ENCODE measurements at regions not wholly inside any gene's neighbourhood (a gene's known extent, or its start where the extent isn't known, plus 50 kb on each side); places are given as distances from the start of the nearest gene placed in this dataset.

- Histone ChIP-seq H3K36me3 (replicated peaks in 1 of 2; ENCODE audit: control insufficient read depth in 1 of 2, insufficient read depth in 2 of 2, low read length in 2 of 2) (no peaks in the 10 kb centered on the region), H2AFZ (ENCODE audit: low read length) (no peak overlapping the region), H3K9me3 (ENCODE audit: low read length) (no peaks in the 10 kb centered on the region), H3K27me3 (ENCODE audit: control insufficient read depth in 1 of 2, insufficient read depth in 2 of 2, low read length in 2 of 2) (peaks cover 7 to 8% of the 10 kb centered on the region in 2 experiments; a peak in 3 of 5 replicates), H3K4me1 (ENCODE audit: insufficient read depth, low read length) (no peaks in the 10 kb centered on the region), H3K4me3 (replicated peaks in 1 of 3; ENCODE audit: insufficient read depth in 1 of 3, low read depth in 2 of 3, low read length in 3 of 3) (no peak overlapping the region), H3K9ac (ENCODE audit: insufficient read depth, low read depth, low read length) (no peak overlapping the region), H4K20me1 (ENCODE audit: insufficient read depth, low read length) (no peaks in the 10 kb centered on the region), H3K79me2 (ENCODE audit: insufficient read depth, low read length) (no peaks in the 10 kb centered on the region), H3K4me2 (ENCODE audit: low read depth, low read length) (no peak overlapping the region), H3K27ac (ENCODE audit: extremely low read length, insufficient read depth, low read length) (no peak overlapping the region)
- FAIRE-seq (no peak), ATAC-seq (no peak), DNase-seq (ENCODE audit: low spot score) (no peak)
- intact Hi-C loops (cut with micrococcal nuclease; ENCODE audit: unreplicated experiment): no loop called here
- ChIA-PET POLR2A (no interaction called here), CTCF (ENCODE audit: low intra/inter-chr PET ratio, low total read pairs) (no interaction called here)
- in situ Hi-C loops (cut with HindIII; ENCODE audit: extremely low pct_ligation_motif_present, low pct_unique_long_range_greater_than_20kb): no loop called here
- TF ChIP-seq NFATC3 (CRISPR knock-in tag; IDR thresholded peaks at IDR 0.05) (no peak), ZNF577 (CRISPR knock-in tag; IDR thresholded peaks at IDR 0.05; ENCODE audit: borderline replicate concordance, low read depth) (no peak), CENPX (CRISPR knock-in tag; IDR thresholded peaks at IDR 0.05) (no peak), ZBTB37 (CRISPR knock-in tag; IDR thresholded peaks at IDR 0.05) (no peak)
- BruUV-seq (replicated peaks): no TSS peak
- WGBS (ENCODE audit: low lambda C conversion rate): 6% methylated on average over 5 of the region's 5 CpGs
Observed at GRCh38 chr20:48309293-48309692, 518.5 kb downstream of the PREX1 start.

- H3K4me3 ChIP-seq (replicated peaks in 1 of 3; ENCODE audit: insufficient read depth in 1 of 3, low read depth in 2 of 3, low read length in 3 of 3): no peak overlapping the region
- no peaks in the 10 kb centered on the region for H3K36me3 ChIP-seq (replicated peaks in 1 of 2; ENCODE audit: control insufficient read depth in 1 of 2, insufficient read depth in 2 of 2, low read length in 2 of 2)
- H3K9ac ChIP-seq (ENCODE audit: insufficient read depth, low read depth, low read length): no peak overlapping the region
- no peak overlapping the region for H2AFZ ChIP-seq (ENCODE audit: low read length)
- intact Hi-C loops (cut with micrococcal nuclease; ENCODE audit: unreplicated experiment) (no loop called here), in situ Hi-C loops (cut with HindIII; ENCODE audit: extremely low pct_ligation_motif_present, low pct_unique_long_range_greater_than_20kb) (no loop called here)
- no peak for ATAC-seq
- H4K20me1 ChIP-seq (ENCODE audit: insufficient read depth, low read length): no peaks in the 10 kb centered on the region
- H3K79me2 ChIP-seq (ENCODE audit: insufficient read depth, low read length): no peaks in the 10 kb centered on the region
- ChIA-PET CTCF (ENCODE audit: low intra/inter-chr PET ratio, low total read pairs) (no interaction called here), POLR2A (no interaction called here)
- no peaks in the 10 kb centered on the region for H3K4me1 ChIP-seq (ENCODE audit: insufficient read depth, low read length)
- no peak for DNase-seq (ENCODE audit: low spot score)
- no peak for FAIRE-seq
- 14% methylated on average over 6 of the region's 6 CpGs for WGBS (ENCODE audit: low lambda C conversion rate)
- no peak overlapping the region for H3K4me2 ChIP-seq (ENCODE audit: low read depth, low read length)
- TF ChIP-seq MNT (IDR thresholded peaks at IDR 0.05) (peak; percentile 29; the same call in 1 of the 2 replicates), TBP (CRISPR knock-in tag; IDR thresholded peaks at IDR 0.05) (no peak)
- H3K9me3 ChIP-seq (ENCODE audit: low read length): no peaks in the 10 kb centered on the region
- BruUV-seq (replicated peaks): no TSS peak
- peaks cover 7 to 8% of the 10 kb centered on the region in 2 experiments; a peak in 3 of 5 replicates for H3K27me3 ChIP-seq (ENCODE audit: control insufficient read depth in 1 of 2, insufficient read depth in 2 of 2, low read length in 2 of 2)
- H3K27ac ChIP-seq (ENCODE audit: extremely low read length, insufficient read depth, low read length): no peak overlapping the region
Observed at GRCh38 chr20:48308882-48309281, 518.9 kb downstream of the PREX1 start.
